DOHH2 (cell line): ENCODE measurements at regions not wholly inside any gene's neighbourhood (a gene's known extent, or its start where the extent isn't known, plus 50 kb on each side); places are given as distances from the start of the nearest gene placed in this dataset.

Experiments used
- H3F3A ChIP-seq: fragments of 200-600 bp; sonication (generic), shearing (Covaris generic); 2 replicates; pipeline ENCODE4 v1.6.0; 2016; ENCODE audit warnings: antibody characterized with exemption, mild to moderate bottlenecking; ENCODE audit not compliant: control insufficient read depth, insufficient read depth
- H3K27ac ChIP-seq: fragments of 200-600 bp; sonication (generic); 2 replicates; pipeline ENCODE4 v1.5.1; 2014; ENCODE audit warnings: low read depth, mild to moderate bottlenecking, low read length, moderate library complexity
- H3K27me3 ChIP-seq: fragments of 200-600 bp; sonication (generic); 2 replicates; pipeline ENCODE4 v1.6.1; 2014; ENCODE audit warnings: mild to moderate bottlenecking, low read length, mixed read lengths; ENCODE audit not compliant: control insufficient read depth
- H3K36me3 ChIP-seq: fragments of 200-600 bp; sonication (generic); 2 replicates; pipeline ENCODE4 v1.6.1; 2014; ENCODE audit warnings: mild to moderate bottlenecking, low read length, moderate library complexity, mixed read lengths; ENCODE audit not compliant: control insufficient read depth
- H3K4me1 ChIP-seq: fragments of 200-600 bp; sonication (generic); 2 replicates; pipeline ENCODE4 v1.6.1; 2014; ENCODE audit warnings: mild to moderate bottlenecking, low read length, mixed read lengths; ENCODE audit not compliant: control insufficient read depth
- H3K4me2 ChIP-seq: fragments of 200-600 bp; sonication (generic); 2 replicates; pipeline ENCODE4 v1.6.0; 2014; ENCODE audit warnings: mild to moderate bottlenecking, low read length, moderate library complexity
- H3K4me3 ChIP-seq: fragments of 200-600 bp; sonication (generic); 2 replicates; pipeline ENCODE4 v1.5.1; 2014; ENCODE audit warnings: mild to moderate bottlenecking, low read length, mixed read lengths
- H3K79me2 ChIP-seq: fragments of 200-600 bp; sonication (generic); 2 replicates; pipeline ENCODE4 v1.6.1; 2014; ENCODE audit warnings: mild to moderate bottlenecking, low read length, mixed read lengths; ENCODE audit not compliant: control insufficient read depth
- H3K9me2 ChIP-seq: fragments of 200-600 bp; sonication (generic); replicated peaks from 2 replicates; pipeline ENCODE4 v1.6.1; 2014; ENCODE audit warnings: mild to moderate bottlenecking, low read length, mixed read lengths; ENCODE audit not compliant: control insufficient read depth
- H3K9me3 ChIP-seq: fragments of 200-600 bp; sonication (generic); 2 replicates; pipeline ENCODE4 v1.6.1; 2014; ENCODE audit warnings: antibody characterized with exemption, low read length, mixed read lengths; ENCODE audit not compliant: control insufficient read depth, insufficient read depth
- H4K20me1 ChIP-seq: fragments of 200-600 bp; sonication (generic); 2 replicates; pipeline ENCODE4 v1.6.0; 2014; ENCODE audit warnings: low read depth, mild to moderate bottlenecking, antibody characterized with exemption, low read length, moderate library complexity; ENCODE audit not compliant: control insufficient read depth, insufficient read depth
- EZH2phosphoT487 ChIP-seq: fragments of 200-600 bp; sonication (generic); IDR thresholded peaks from 2 replicates; pipeline ENCODE4 v1.6.1; 2017; ENCODE audit warnings: borderline replicate concordance, mild to moderate bottlenecking, antibody characterized with exemption, low read length, moderate library complexity, mixed read lengths
- TF ChIP-seq, protein P1 (sequence below): fragments of 200-600 bp; sonication (generic); IDR thresholded peaks from one replicate; pipeline ENCODE4 v1.5.1; 2014; ENCODE audit warnings: antibody characterized with exemption, mild to moderate bottlenecking, low read depth, low read length; ENCODE audit not compliant: poor library complexity, severe bottlenecking

DNA sequence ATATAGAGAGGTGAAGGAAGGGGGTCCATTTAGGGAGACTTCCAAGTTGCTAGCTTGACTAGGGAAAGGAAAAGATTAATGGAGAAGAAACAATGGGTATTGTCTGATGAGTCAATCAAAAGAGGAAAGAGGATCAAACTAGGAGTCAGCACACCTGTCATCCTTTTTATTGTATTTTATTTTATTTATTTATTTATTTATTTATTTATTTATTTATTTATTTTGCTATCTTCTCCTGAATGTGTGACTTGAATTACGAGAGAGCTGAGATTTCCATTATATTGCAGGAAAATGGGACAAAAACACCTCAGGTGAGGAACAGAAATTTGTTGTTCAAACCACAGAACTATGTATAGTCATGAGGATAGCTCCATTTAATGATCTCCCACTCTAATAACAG lies 58.9 kb downstream of the NUDT11 start:
- H3K4me3 ChIP-seq = no peak overlapping the region
- H3K9me2 ChIP-seq = no peaks in the 10 kb centered on the region
- TF ChIP-seq, protein P1, sequence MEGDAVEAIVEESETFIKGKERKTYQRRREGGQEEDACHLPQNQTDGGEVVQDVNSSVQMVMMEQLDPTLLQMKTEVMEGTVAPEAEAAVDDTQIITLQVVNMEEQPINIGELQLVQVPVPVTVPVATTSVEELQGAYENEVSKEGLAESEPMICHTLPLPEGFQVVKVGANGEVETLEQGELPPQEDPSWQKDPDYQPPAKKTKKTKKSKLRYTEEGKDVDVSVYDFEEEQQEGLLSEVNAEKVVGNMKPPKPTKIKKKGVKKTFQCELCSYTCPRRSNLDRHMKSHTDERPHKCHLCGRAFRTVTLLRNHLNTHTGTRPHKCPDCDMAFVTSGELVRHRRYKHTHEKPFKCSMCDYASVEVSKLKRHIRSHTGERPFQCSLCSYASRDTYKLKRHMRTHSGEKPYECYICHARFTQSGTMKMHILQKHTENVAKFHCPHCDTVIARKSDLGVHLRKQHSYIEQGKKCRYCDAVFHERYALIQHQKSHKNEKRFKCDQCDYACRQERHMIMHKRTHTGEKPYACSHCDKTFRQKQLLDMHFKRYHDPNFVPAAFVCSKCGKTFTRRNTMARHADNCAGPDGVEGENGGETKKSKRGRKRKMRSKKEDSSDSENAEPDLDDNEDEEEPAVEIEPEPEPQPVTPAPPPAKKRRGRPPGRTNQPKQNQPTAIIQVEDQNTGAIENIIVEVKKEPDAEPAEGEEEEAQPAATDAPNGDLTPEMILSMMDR = no peak
- TF ChIP-seq EZH2phosphoT487 = no peak

DNA sequence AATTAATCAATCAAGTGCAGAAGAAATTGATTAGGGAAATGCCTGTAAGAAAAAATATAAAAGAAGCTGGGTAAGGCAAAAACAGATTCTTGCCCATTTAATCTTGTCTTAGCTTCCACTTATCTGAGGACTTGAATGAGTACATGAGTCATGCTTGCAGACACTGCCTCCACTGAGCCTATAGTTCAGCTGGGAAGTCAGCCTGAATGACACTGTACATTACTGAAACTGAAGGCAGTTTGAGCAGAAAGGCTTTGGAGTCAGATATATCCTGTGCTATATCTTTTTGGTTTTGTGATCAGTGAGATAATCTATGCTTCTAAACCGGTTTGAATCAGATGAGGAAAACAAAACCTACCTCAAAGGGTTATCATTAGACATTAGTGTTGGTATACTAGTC lies 61.3 kb downstream of the NUDT11 start:
- no peak for TF ChIP-seq EZH2phosphoT487
- TF ChIP-seq, protein P1 = no peak
- Histone ChIP-seq H3F3A (no peaks in the 10 kb centered on the region), H3K4me2 (no peak overlapping the region), H3K9me2 (no peaks in the 10 kb centered on the region), H3K79me2 (no peaks in the 10 kb centered on the region), H3K27ac (no peak overlapping the region), H3K4me1 (no peaks in the 10 kb centered on the region), H4K20me1 (no peaks in the 10 kb centered on the region), H3K36me3 (no peaks in the 10 kb centered on the region), H3K27me3 (no peaks in the 10 kb centered on the region), H3K9me3 (no peaks in the 10 kb centered on the region), H3K4me3 (no peak overlapping the region)

More for the DNA sequence above, 58.9 kb downstream of the NUDT11 start:
- no peaks in the 10 kb centered on the region for H3F3A ChIP-seq
- no peaks in the 10 kb centered on the region for H3K27me3 ChIP-seq
- H4K20me1 ChIP-seq = no peaks in the 10 kb centered on the region
- H3K27ac ChIP-seq = no peak overlapping the region
- H3K4me1 ChIP-seq = no peaks in the 10 kb centered on the region
- no peaks in the 10 kb centered on the region for H3K79me2 ChIP-seq
- no peaks in the 10 kb centered on the region for H3K9me3 ChIP-seq
- no peaks in the 10 kb centered on the region for H3K36me3 ChIP-seq
- no peak overlapping the region for H3K4me2 ChIP-seq

DNA sequence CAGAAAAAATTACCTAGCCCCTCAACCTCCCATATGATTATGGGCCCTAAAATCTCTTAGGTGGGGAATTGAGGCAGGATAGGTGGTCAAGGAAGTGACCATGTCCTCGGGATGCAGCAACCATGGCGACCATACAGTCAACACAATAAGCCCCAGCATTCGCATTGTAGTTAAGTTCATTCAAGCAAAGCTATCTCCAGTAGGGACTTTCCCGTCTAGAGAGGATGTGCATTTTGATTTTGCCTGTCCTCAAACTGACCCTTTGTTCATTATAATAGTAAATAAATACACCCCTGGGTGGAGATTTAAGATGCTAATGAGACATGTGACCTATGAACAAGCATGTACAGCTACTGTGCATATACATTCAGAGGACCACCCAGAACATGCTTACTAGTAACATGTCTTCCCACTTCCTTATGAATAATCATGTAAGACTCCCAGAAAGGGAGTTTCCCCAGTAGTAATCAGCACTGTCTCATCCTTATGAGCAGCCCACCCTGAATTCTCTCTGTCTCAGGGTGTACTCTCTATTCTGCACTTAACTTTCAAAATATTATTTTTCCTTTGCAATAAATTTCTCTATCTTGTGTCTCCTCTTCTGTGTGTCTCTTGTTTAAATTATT lies 74.3 kb downstream of the NUDT11 start:
- TF ChIP-seq EZH2phosphoT487 = no peak
- TF ChIP-seq, protein P1 = no peak

More for the DNA sequence above, 74.3 kb downstream of the NUDT11 start:
- H3K9me3 ChIP-seq = no peaks in the 10 kb centered on the region
- no peaks in the 10 kb centered on the region for H3F3A ChIP-seq
- H3K36me3 ChIP-seq = no peaks in the 10 kb centered on the region
- no peak overlapping the region for H3K4me3 ChIP-seq
- H3K27me3 ChIP-seq = no peaks in the 10 kb centered on the region
- H3K4me1 ChIP-seq = peaks cover 32% of the 10 kb centered on the region
- H3K79me2 ChIP-seq = no peaks in the 10 kb centered on the region
- H3K27ac ChIP-seq = no peak overlapping the region
- H3K4me2 ChIP-seq = peak overlapping the region; percentile 16; the same call in 1 of the 2 replicates
- H3K9me2 ChIP-seq = no peaks in the 10 kb centered on the region
- no peaks in the 10 kb centered on the region for H4K20me1 ChIP-seq
